ENCODE measurements at regions not wholly inside any gene's neighbourhood (a gene's known extent, or its start where the extent isn't known, plus 50 kb on each side); places are given as distances from the start of the nearest gene placed in this dataset.

DNA sequence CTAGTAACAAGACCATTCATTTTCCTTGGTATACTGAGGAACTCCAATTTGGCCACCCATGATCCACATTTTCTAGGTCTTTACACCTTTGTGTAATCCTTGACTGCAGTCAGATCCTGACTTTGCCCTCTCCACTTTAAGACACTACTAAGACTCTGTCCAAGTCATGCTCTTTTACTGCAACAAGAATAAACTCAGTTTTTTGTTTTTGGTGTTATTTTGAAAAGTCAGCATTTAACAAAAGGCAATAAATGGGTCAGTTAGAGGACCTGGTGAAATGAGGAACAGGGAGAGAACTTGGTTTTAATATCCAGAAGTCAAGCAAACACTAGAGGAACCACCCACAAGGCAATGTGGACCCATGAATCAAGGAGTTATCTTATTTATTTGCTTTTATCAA lies 252.2 kb upstream of the RBBP8 start:
- no peak for DNase-seq (ENCODE audit: low spot score in 2 of 2)
- Histone ChIP-seq H3K36me3 (no peaks in the 10 kb centered on the region), H3K9me3 (no peaks in the 10 kb centered on the region), H3K4me3 (no peak overlapping the region), H3K27me3 (no peaks in the 10 kb centered on the region), H3K27ac (no peak overlapping the region), H3K4me1 (peaks cover 9% of the 10 kb centered on the region)
- TF ChIP-seq POLR2A (IDR thresholded peaks at IDR 0.05) (no peak), EP300 (IDR thresholded peaks at IDR 0.05) (no peak), POLR2AphosphoS5 (IDR thresholded peaks at IDR 0.05) (no peak)

DNA sequence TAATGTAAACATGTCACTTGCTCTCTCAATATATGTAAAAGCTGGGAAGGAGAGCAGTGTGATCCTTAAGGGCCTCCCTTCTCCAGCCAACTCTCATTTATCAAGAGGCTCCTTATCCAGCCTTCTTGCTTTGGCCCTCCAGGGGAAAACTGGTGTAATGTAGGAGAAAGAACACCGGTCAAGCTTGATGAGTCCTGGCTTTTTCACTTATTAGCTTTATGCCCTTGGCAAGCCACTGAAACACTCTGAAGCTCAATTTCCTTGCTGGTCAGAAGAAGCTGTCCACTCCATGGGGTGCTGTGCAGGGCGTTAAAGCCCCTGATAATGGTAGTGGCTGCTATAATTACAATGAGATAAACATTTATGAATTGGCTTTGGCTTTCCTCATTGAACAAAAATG lies 251.2 kb upstream of the RBBP8 start:
- TF ChIP-seq POLR2AphosphoS5 (IDR thresholded peaks at IDR 0.05) (no peak), POLR2A (IDR thresholded peaks at IDR 0.05) (no peak), CTCF (IDR thresholded peaks at IDR 0.05) (no peak), EP300 (IDR thresholded peaks at IDR 0.05) (no peak)
- Histone ChIP-seq H3K27me3 (no peaks in the 10 kb centered on the region), H3K4me3 (no peak overlapping the region), H3K27ac (no peak overlapping the region), H3K4me1 (peaks cover 9% of the 10 kb centered on the region), H3K9me3 (no peaks in the 10 kb centered on the region), H3K36me3 (no peaks in the 10 kb centered on the region)
- WGBS, result 47% methylated on average over 2 of the region's 2 CpGs
- no peak for DNase-seq (ENCODE audit: low spot score in 2 of 2)

DNA sequence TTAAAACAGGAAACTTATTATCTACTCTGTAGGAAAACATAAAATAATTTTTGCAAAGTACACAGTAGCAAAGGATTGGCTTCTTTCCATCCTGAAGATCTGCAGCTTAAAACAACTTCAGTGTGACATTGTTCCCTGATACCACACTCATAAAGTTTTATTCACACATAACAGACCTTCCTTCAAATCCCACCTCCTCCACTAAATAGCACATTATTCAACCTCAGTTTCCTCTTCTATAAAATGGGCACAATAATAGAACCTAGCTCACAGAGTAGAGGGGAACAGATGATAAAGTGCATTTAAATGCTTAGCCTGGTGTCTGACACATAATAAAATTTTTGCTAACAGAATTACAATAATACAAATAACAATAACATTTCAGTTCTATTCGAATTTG lies 250.4 kb upstream of the RBBP8 start:
- 30% methylated on average over 1 of the region's 1 CpG for WGBS
- Histone ChIP-seq H3K27ac (no peak overlapping the region), H3K27me3 (no peaks in the 10 kb centered on the region), H3K36me3 (no peaks in the 10 kb centered on the region), H3K9me3 (peaks cover under 1% of the 10 kb centered on the region), H3K4me3 (no peak overlapping the region), H3K4me1 (peaks cover 9% of the 10 kb centered on the region)
- TF ChIP-seq CTCF (IDR thresholded peaks at IDR 0.05) (no peak), POLR2A (IDR thresholded peaks at IDR 0.05) (no peak), POLR2AphosphoS5 (IDR thresholded peaks at IDR 0.05) (no peak), EP300 (IDR thresholded peaks at IDR 0.05) (no peak)
- no peak for DNase-seq (ENCODE audit: low spot score in 2 of 2)

GRCh38 chr18:22683196-22683676 lies 249.9 kb upstream of the RBBP8 start:
- 34% methylated on average over 9 of the region's 9 CpGs for WGBS

DNA sequence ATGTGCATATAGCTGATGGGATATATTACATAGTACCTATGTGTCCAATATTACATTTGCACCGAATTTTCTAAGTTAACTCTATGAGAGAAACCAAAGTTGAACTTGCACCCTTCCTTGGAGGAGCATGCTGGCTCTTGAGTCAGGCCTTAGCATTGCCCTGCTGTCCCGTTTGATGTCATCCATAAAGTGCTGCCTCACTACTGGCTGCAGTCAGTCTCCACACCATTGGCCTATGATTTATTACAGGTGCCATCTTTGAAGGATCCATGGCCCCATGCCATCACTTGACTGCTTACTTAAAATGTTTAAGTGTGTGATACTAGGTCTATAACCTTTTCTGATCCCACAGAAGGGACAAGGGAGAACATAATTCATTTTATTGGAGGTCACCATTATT lies 249.3 kb upstream of the RBBP8 start:
- DNase-seq (ENCODE audit: low spot score in 2 of 2), result no peak
- H3K9me3 ChIP-seq, result peaks cover 3% of the 10 kb centered on the region
- H3K36me3 ChIP-seq, result no peaks in the 10 kb centered on the region
- H3K27ac ChIP-seq, result no peak overlapping the region
- 80% methylated on average over 2 of the region's 2 CpGs for WGBS
- peaks cover 9% of the 10 kb centered on the region for H3K4me1 ChIP-seq
- no peak overlapping the region for H3K4me3 ChIP-seq
- no peaks in the 10 kb centered on the region for H3K27me3 ChIP-seq
- TF ChIP-seq POLR2A (IDR thresholded peaks at IDR 0.05) (no peak), POLR2AphosphoS5 (IDR thresholded peaks at IDR 0.05) (no peak), CTCF (IDR thresholded peaks at IDR 0.05) (no peak), EP300 (IDR thresholded peaks at IDR 0.05) (no peak)

More at GRCh38 chr18:22683196-22683676, 249.9 kb upstream of the RBBP8 start:
- no peak for DNase-seq (ENCODE audit: low spot score in 2 of 2)
- no peak overlapping the region for H3K4me3 ChIP-seq
- H3K36me3 ChIP-seq, result no peaks in the 10 kb centered on the region
- peaks cover 3% of the 10 kb centered on the region for H3K9me3 ChIP-seq
- H3K27ac ChIP-seq, result no peak overlapping the region
- H3K4me1 ChIP-seq, result peaks cover 9% of the 10 kb centered on the region
- H3K27me3 ChIP-seq, result no peaks in the 10 kb centered on the region
- TF ChIP-seq EP300 (IDR thresholded peaks at IDR 0.05) (no peak), CTCF (IDR thresholded peaks at IDR 0.05) (no peak), POLR2A (IDR thresholded peaks at IDR 0.05) (no peak), POLR2AphosphoS5 (IDR thresholded peaks at IDR 0.05) (no peak)

- WGBS, result 96% methylated on average over 2 of the region's 2 CpGs
- no peak for DNase-seq (ENCODE audit: low spot score in 2 of 2)
- H3K9me3 ChIP-seq, result peaks cover 3% of the 10 kb centered on the region
- H3K27ac ChIP-seq, result no peak overlapping the region
- no peaks in the 10 kb centered on the region for H3K36me3 ChIP-seq
- H3K4me1 ChIP-seq, result peaks cover 9% of the 10 kb centered on the region
- H3K4me3 ChIP-seq, result no peak overlapping the region
- no peaks in the 10 kb centered on the region for H3K27me3 ChIP-seq
- no peak for TF ChIP-seq POLR2A (IDR thresholded peaks at IDR 0.05)
- no peak for TF ChIP-seq EP300 (IDR thresholded peaks at IDR 0.05)
- TF ChIP-seq CTCF (IDR thresholded peaks at IDR 0.05), result no peak
- TF ChIP-seq POLR2AphosphoS5 (IDR thresholded peaks at IDR 0.05), result no peak
Measured at GRCh38 chr18:22684268-22684667, 248.9 kb upstream of the RBBP8 start.

Data from suprapubic skin (tissue), 4 donors.